PC-9 (cell line): ENCODE measurements at regions not wholly inside any gene's neighbourhood (a gene's known extent, or its start where the extent isn't known, plus 50 kb on each side); places are given as distances from the start of the nearest gene placed in this dataset.
A peak's percentile ranks its signal among the peaks of the same experiment; 100 is the strongest.

Experiments
- BruUV-seq: library from RNA; stranded (reverse); fragments of 400-500 nt; replicated peaks from 2 replicates; lab custom pipeline; 2021; lab: Mats Ljungman, UMichigan
- CTCF ChIA-PET: fragments of 300-600 bp; sonication (Branson Sonifier 250); formaldehyde crosslinking; loops from one replicate; lab custom pipeline; 2022; ENCODE audit warnings: antibody characterized with exemption; lab: Charles Lee
- POLR2A ChIA-PET: fragments of 300-600 bp; sonication (Branson Sonifier 250); formaldehyde crosslinking; loops from one replicate; lab custom pipeline; 2022; ENCODE audit warnings: antibody characterized with exemption; ENCODE audit not compliant: unreplicated experiment; lab: Charles Lee
- DNase-seq, 2 experiments: peaks; one replicate each; pipeline versions ENCODE4 v3.0.0 to v3.0.0-alpha.2; 2015 to 2022; ENCODE audit warnings: mixed read lengths in 1 of 2
- H2AFZ ChIP-seq: fragments of 200-600 bp; sonication (generic); 2 replicates; pipeline ENCODE4 v1.8.1; 2017; ENCODE audit warnings: antibody characterized with exemption
- H3F3A ChIP-seq: fragments of 200-600 bp; sonication (generic); 2 replicates; pipeline ENCODE4 v1.8.1; 2017; ENCODE audit warnings: antibody characterized with exemption, mild to moderate bottlenecking, low read depth; ENCODE audit not compliant: insufficient read depth
- H3K27ac ChIP-seq: fragments of 200-600 bp; sonication (generic); 2 replicates; pipeline ENCODE4 v1.6.1; 2016; ENCODE audit warnings: mixed run types
- H3K27me3 ChIP-seq: fragments of 200-600 bp; sonication (generic); 2 replicates; pipeline ENCODE4 v1.6.1; 2016; ENCODE audit warnings: low read depth, mixed run types; ENCODE audit not compliant: insufficient read depth
- H3K36me3 ChIP-seq: fragments of 200-600 bp; sonication (generic); 2 replicates; pipeline ENCODE4 v1.6.1; 2016; ENCODE audit warnings: low read depth, mixed run types
- H3K4me1 ChIP-seq: fragments of 200-600 bp; sonication (generic); replicated peaks from 2 replicates; pipeline ENCODE4 v1.6.1; 2016; ENCODE audit warnings: mixed run types; ENCODE audit not compliant: insufficient read depth
- H3K4me2 ChIP-seq: fragments of 200-600 bp; sonication (generic); 2 replicates; pipeline ENCODE4 v1.6.1; 2017; ENCODE audit warnings: mixed run types
- H3K4me3 ChIP-seq: fragments of 200-600 bp; sonication (generic); 2 replicates; pipeline ENCODE4 v1.6.1; 2016; ENCODE audit warnings: mixed run types
- H3K79me2 ChIP-seq: fragments of 200-600 bp; sonication (generic); 2 replicates; pipeline ENCODE4 v1.6.1; 2017; ENCODE audit warnings: low read depth, mixed run types
- H3K9me2 ChIP-seq: fragments of 200-600 bp; sonication (generic); 2 replicates; pipeline ENCODE4 v1.8.1; 2017; ENCODE audit warnings: mild to moderate bottlenecking; ENCODE audit not compliant: insufficient read depth
- H3K9me3 ChIP-seq: fragments of 200-600 bp; sonication (generic); 2 replicates; pipeline ENCODE4 v1.8.1; 2016; ENCODE audit warnings: low read depth; ENCODE audit not compliant: insufficient read depth
- H4K20me1 ChIP-seq: fragments of 200-600 bp; sonication (generic); 2 replicates; pipeline ENCODE4 v1.8.1; 2017; ENCODE audit not compliant: insufficient read depth
- CTCF ChIP-seq: fragments of 200-600 bp; sonication (generic); conservative IDR thresholded peaks from 2 replicates; pipeline ENCODE4 v1.6.1; 2017; ENCODE audit warnings: mixed run types, antibody characterized with exemption, mild to moderate bottlenecking, moderate library complexity
- EZH2 ChIP-seq: fragments of 200-600 bp; sonication (generic); IDR thresholded peaks from 2 replicates; pipeline ENCODE4 v1.8.0; 2017; ENCODE audit warnings: antibody characterized with exemption, low read depth
- intact Hi-C: fragments of 100-400 bp; cut with micrococcal nuclease; formaldehyde crosslinking; loops from one replicate; pipeline ENCODE4 v1.10.0; 2022; ENCODE audit not compliant: unreplicated experiment

- no peaks in the 10 kb centered on the region for H3K9me2 ChIP-seq
- no peak overlapping the region for H3K27ac ChIP-seq
- no peak for DNase-seq
- no TSS peak for BruUV-seq
- peaks cover 26% of the 10 kb centered on the region; the same call in 1 of the 2 replicates for H3K4me1 ChIP-seq
- H3K9me3 ChIP-seq = no peaks in the 10 kb centered on the region
- TF ChIP-seq CTCF (no peak), EZH2 (no peak)
- H3K4me2 ChIP-seq = no peak overlapping the region
- H3K4me3 ChIP-seq = no peak overlapping the region
- no peaks in the 10 kb centered on the region for H4K20me1 ChIP-seq
- H3F3A ChIP-seq = peaks cover 15% of the 10 kb centered on the region; the same call in 1 of the 2 replicates
- H3K36me3 ChIP-seq = no peaks in the 10 kb centered on the region
- intact Hi-C loops = loop anchor here (1.0 to 5.0 kb wide), 3 partner anchors 37 to 168 kb away; partner anchors contain the start of gene RRBP1
- ChIA-PET CTCF (interaction anchor here (1.4 kb wide), 1 partner anchor 168 kb away, joined by 5 read pairs; no protein-coding TSS in a partner anchor), POLR2A (interaction anchor here (0.6 to 0.7 kb wide), 3 partner anchors 19 to 437 kb away, joined by 3 to 4 read pairs (median 3); partner anchors contain the start of gene ZNF133)
- H3K79me2 ChIP-seq = no peaks in the 10 kb centered on the region
- H3K27me3 ChIP-seq = no peaks in the 10 kb centered on the region
- no peak overlapping the region for H2AFZ ChIP-seq
Observed at GRCh38 chr20:17850684-17851026, 117.9 kb downstream of the SNX5 start.

GRCh38 chr20:17849901-17850683 lies 118.5 kb downstream of the SNX5 start:
- H3K36me3 ChIP-seq = no peaks in the 10 kb centered on the region
- H3K9me2 ChIP-seq = 0 out of 2 replicates have a peak, but pooled peaks cover 2% of the 10 kb centered on the region
- H3K27me3 ChIP-seq = no peaks in the 10 kb centered on the region
- intact Hi-C loops = loop anchor here (1.0 to 10.0 kb wide), 4 partner anchors 37 to 295 kb away; partner anchors contain the start of gene RRBP1
- H3K9me3 ChIP-seq = no peaks in the 10 kb centered on the region
- peak overlapping the region; percentile 57; the same call in 1 of the 2 replicates for H2AFZ ChIP-seq
- H4K20me1 ChIP-seq = no peaks in the 10 kb centered on the region
- DNase-seq = peak; percentile 86 to 88
- ChIA-PET CTCF (interaction anchor here (1.4 kb wide), 1 partner anchor 167 kb away, joined by 5 read pairs; no protein-coding TSS in a partner anchor), POLR2A (interaction anchor here (0.6 to 0.7 kb wide), 3 partner anchors 20 to 287 kb away, joined by 3 read pairs; partner anchors contain the start of gene RRBP1)
- H3K4me2 ChIP-seq = peak overlapping the region; percentile 31; the same call in 1 of the 2 replicates
- peak overlapping the region; percentile 41 for H3K27ac ChIP-seq
- peaks cover 15% of the 10 kb centered on the region; the same call in 1 of the 2 replicates for H3F3A ChIP-seq
- BruUV-seq = TSS peak; percentile 86
- TF ChIP-seq CTCF (no peak), EZH2 (no peak)
- no peaks in the 10 kb centered on the region for H3K79me2 ChIP-seq
- H3K4me1 ChIP-seq = peaks cover 27% of the 10 kb centered on the region; the same call in 1 of the 2 replicates
- H3K4me3 ChIP-seq = no peak overlapping the region

- intact Hi-C loops = loop anchor here (10.0 kb wide), 1 partner anchor 295 kb away; no protein-coding TSS in a partner anchor
- Histone ChIP-seq H3K79me2 (no peaks in the 10 kb centered on the region), H3K9me2 (0 out of 2 replicates have a peak, but pooled peaks cover 3% of the 10 kb centered on the region), H3K27ac (peak overlapping the region; percentile 41), H3K27me3 (no peaks in the 10 kb centered on the region), H3K4me3 (no peak overlapping the region), H3K4me2 (no peak overlapping the region), H3K36me3 (no peaks in the 10 kb centered on the region), H3K9me3 (no peaks in the 10 kb centered on the region), H4K20me1 (no peaks in the 10 kb centered on the region), H2AFZ (no peak overlapping the region), H3F3A (peaks cover 15% of the 10 kb centered on the region; the same call in 1 of the 2 replicates), H3K4me1 (peaks cover 27% of the 10 kb centered on the region; the same call in 1 of the 2 replicates)
- CTCF ChIA-PET = interaction anchor here (0.7 to 1.4 kb wide), 2 partner anchors 167 to 595 kb away, joined by 4 to 5 read pairs; no protein-coding TSS in a partner anchor
- TF ChIP-seq CTCF (no peak), EZH2 (no peak)
- BruUV-seq = TSS peak; percentile 39
- no peak for DNase-seq
- POLR2A ChIA-PET = interaction anchor here (0.6 kb wide), 1 partner anchor 167 kb away, joined by 3 read pairs; the partner anchor contains the start of gene RRBP1
Observed at GRCh38 chr20:17849138-17849900, 119.3 kb downstream of the SNX5 start.
